GM19239 (cell line): ENCODE measurements at regions not wholly inside any gene's neighbourhood (a gene's known extent, or its start where the extent isn't known, plus 50 kb on each side); places are given as distances from the start of the nearest gene placed in this dataset.
"Not testable (repeated sequence)": the region's sequence is repeated elsewhere in the genome, so short reads cannot be mapped to it uniquely, and the experiment has no call there.

ENCODE experiments used
- DNase-seq: peaks from one replicate; pipeline ENCODE4 v3.0.0; 2011; ENCODE audit warnings: low spot score; ENCODE audit not compliant: insufficient read length
- FAIRE-seq: peaks from 2 replicates; lab custom pipeline; 2011; peaks lifted over from hg19 to GRCh38; lab: Jason Lieb, UNC

GRCh38 chr2:191476901-191477300, 201.0 kb upstream of the NABP1 start:
- FAIRE-seq (no peak), DNase-seq (no peak)

GRCh38 chr2:191478799-191479679, 198.9 kb upstream of the NABP1 start:
- FAIRE-seq = no peak

GRCh38 chr2:191479680-191480023, 198.3 kb upstream of the NABP1 start:
- FAIRE-seq = no peak
- DNase-seq = no peak

More at GRCh38 chr2:191478799-191479679, 198.9 kb upstream of the NABP1 start:
- DNase-seq = no peak

- FAIRE-seq (no peak), DNase-seq (no peak)
These were observed 196.4 kb upstream of the NABP1 start for GRCh38 chr2:191481305-191482070.

- no peak for FAIRE-seq
- no peak for DNase-seq
These were observed 194.8 kb upstream of the NABP1 start for GRCh38 chr2:191483117-191483516.

- DNase-seq (no peak), FAIRE-seq (no peak)
These were observed 191.2 kb upstream of the NABP1 start for GRCh38 chr2:191486584-191487320.

- DNase-seq (no peak), FAIRE-seq (no peak)
These were observed 189.8 kb upstream of the NABP1 start for GRCh38 chr2:191488135-191488534.

GRCh38 chr2:191489177-191489576, 188.8 kb upstream of the NABP1 start:
- no peak for FAIRE-seq
- no peak for DNase-seq

GRCh38 chr2:191496838-191497237, 181.1 kb upstream of the NABP1 start:
- DNase-seq = no peak
- FAIRE-seq = no peak

GRCh38 chr2:191497822-191498221, 180.1 kb upstream of the NABP1 start:
- no peak for DNase-seq
- FAIRE-seq = no peak

GRCh38 chr2:191499050-191499449, 178.9 kb upstream of the NABP1 start:
- DNase-seq = no peak
- no peak for FAIRE-seq

- FAIRE-seq = no peak
- DNase-seq = no peak
These were observed 177.9 kb upstream of the NABP1 start for GRCh38 chr2:191499874-191500565.

- no peak for FAIRE-seq
- DNase-seq = no peak
These were observed 177.4 kb upstream of the NABP1 start for GRCh38 chr2:191500566-191500883.

- FAIRE-seq (no peak), DNase-seq (no peak)
These were observed 176.9 kb upstream of the NABP1 start for GRCh38 chr2:191500884-191501560.

GRCh38 chr2:191501561-191502168, 176.3 kb upstream of the NABP1 start:
- DNase-seq = no peak
- FAIRE-seq = no peak

- DNase-seq (no peak), FAIRE-seq (no peak)
These were observed 171.4 kb upstream of the NABP1 start for GRCh38 chr2:191506515-191506914.

- DNase-seq, FAIRE-seq: not testable (repeated sequence)
These were observed 170.6 kb upstream of the NABP1 start for GRCh38 chr2:191507252-191507853.

GRCh38 chr2:191508738-191509137, 169.2 kb upstream of the NABP1 start:
- FAIRE-seq (no peak), DNase-seq (no peak)
